Epithelial cell of proximal tubule (primary cell): ENCODE measurements at regions not wholly inside any gene's neighbourhood (a gene's known extent, or its start where the extent isn't known, plus 50 kb on each side); places are given as distances from the start of the nearest gene placed in this dataset.

Experiments
- DNase-seq: peaks from one replicate; pipeline ENCODE4 v3.0.0-alpha.2; 2011; ENCODE audit warnings: low read depth
- H3K4me3 ChIP-seq: 2 replicates; pipeline ENCODE4 v1.5.1; 2011; ENCODE audit warnings: low read depth, mild to moderate bottlenecking, low read length
- CTCF ChIP-seq: conservative IDR thresholded peaks from 2 replicates; pipeline ENCODE4 v1.5.1; 2012; ENCODE audit warnings: low read depth, mild to moderate bottlenecking, low read length

GRCh38 chr1:221834698-221835513, 93.0 kb upstream of the DUSP10 start:
- no peak for DNase-seq
- no peak for TF ChIP-seq CTCF
- no peak overlapping the region for H3K4me3 ChIP-seq

- no peak for TF ChIP-seq CTCF
- H3K4me3 ChIP-seq, result no peak overlapping the region
- no peak for DNase-seq
These were observed 90.7 kb upstream of the DUSP10 start for GRCh38 chr1:221832617-221833016.

- TF ChIP-seq CTCF, result no peak
- H3K4me3 ChIP-seq, result no peak overlapping the region
- no peak for DNase-seq
These were observed 90.3 kb upstream of the DUSP10 start for GRCh38 chr1:221832151-221832550.

GRCh38 chr1:221829327-221830015, 87.6 kb upstream of the DUSP10 start:
- no peak for TF ChIP-seq CTCF
- peak; percentile 89 for DNase-seq
- H3K4me3 ChIP-seq, result no peak overlapping the region

GRCh38 chr1:221827307-221827642, 85.4 kb upstream of the DUSP10 start:
- no peak overlapping the region for H3K4me3 ChIP-seq
- DNase-seq, result no peak
- no peak for TF ChIP-seq CTCF

GRCh38 chr1:221824909-221825308, 83.0 kb upstream of the DUSP10 start:
- no peak for TF ChIP-seq CTCF
- H3K4me3 ChIP-seq, result no peak overlapping the region
- no peak for DNase-seq

- H3K4me3 ChIP-seq, result no peak overlapping the region
- TF ChIP-seq CTCF, result no peak
- DNase-seq, result peak; percentile 80
These were observed 82.1 kb upstream of the DUSP10 start for GRCh38 chr1:221824025-221824424.
